ENCODE measurements at regions not wholly inside any gene's neighbourhood (a gene's known extent, or its start where the extent isn't known, plus 50 kb on each side); places are given as distances from the start of the nearest gene placed in this dataset.

DNA sequence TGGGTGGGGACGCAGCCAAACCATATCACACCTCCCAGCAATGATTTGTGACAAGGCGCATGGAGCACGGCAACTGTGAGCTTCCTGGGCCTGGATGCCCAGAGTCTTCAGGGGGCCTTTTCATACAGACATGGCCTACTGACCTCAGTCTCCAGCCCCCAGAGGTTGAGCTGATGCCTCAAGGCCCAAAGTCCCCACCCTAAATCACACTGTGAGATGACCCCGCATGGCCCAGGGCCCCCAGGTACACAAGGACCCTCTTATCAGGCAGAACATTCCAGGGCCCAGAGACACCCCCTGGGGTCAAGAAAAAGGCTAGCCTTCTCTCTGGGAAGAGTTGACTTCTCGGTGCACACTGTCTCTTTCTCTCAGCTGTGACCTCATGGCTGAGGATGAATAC lies 179.7 kb upstream of the C1orf174 start:
- WGBS = 83% methylated on average over 5 of the region's 5 CpGs
- no peak overlapping the region for H3K9ac ChIP-seq (ENCODE audit: low read depth in 1 of 2, low read length in 2 of 2)
- H3K9me3 ChIP-seq (ENCODE audit: control insufficient read depth in 4 of 4, low read length in 3 of 4) = no peaks in the 10 kb centered on the region
- TF ChIP-seq EGR1 (IDR thresholded peaks at IDR 0.05; ENCODE audit: low read depth in 2 of 2) = no peak
- no peak for TF ChIP-seq NR2F2 (IDR thresholded peaks at IDR 0.05)
- TF ChIP-seq FOXA2 (IDR thresholded peaks at IDR 0.05) = no peak
- no peak for DNase-seq (ENCODE audit: low spot score)
- no peaks in the 10 kb centered on the region for H3K36me3 ChIP-seq (ENCODE audit: control insufficient read depth in 4 of 4, insufficient read depth in 3 of 4, low read depth in 1 of 4, low read length in 3 of 4)
- no peak overlapping the region for H3K27ac ChIP-seq (ENCODE audit: low read depth in 1 of 2, low read length in 2 of 2)
- peaks cover 8 to 21% (median 15%) of the 10 kb centered on the region in 4 donors for H3K4me1 ChIP-seq (ENCODE audit: control insufficient read depth in 4 of 4, insufficient read depth in 4 of 4, low read length in 3 of 4)
- H3K4me3 ChIP-seq (ENCODE audit: low read depth in 1 of 3, low read length in 3 of 3) = no peak overlapping the region
- H3K27me3 ChIP-seq (ENCODE audit: control insufficient read depth in 4 of 4, insufficient read depth in 4 of 4, low read length in 3 of 4) = no peaks in the 10 kb centered on the region

DNA sequence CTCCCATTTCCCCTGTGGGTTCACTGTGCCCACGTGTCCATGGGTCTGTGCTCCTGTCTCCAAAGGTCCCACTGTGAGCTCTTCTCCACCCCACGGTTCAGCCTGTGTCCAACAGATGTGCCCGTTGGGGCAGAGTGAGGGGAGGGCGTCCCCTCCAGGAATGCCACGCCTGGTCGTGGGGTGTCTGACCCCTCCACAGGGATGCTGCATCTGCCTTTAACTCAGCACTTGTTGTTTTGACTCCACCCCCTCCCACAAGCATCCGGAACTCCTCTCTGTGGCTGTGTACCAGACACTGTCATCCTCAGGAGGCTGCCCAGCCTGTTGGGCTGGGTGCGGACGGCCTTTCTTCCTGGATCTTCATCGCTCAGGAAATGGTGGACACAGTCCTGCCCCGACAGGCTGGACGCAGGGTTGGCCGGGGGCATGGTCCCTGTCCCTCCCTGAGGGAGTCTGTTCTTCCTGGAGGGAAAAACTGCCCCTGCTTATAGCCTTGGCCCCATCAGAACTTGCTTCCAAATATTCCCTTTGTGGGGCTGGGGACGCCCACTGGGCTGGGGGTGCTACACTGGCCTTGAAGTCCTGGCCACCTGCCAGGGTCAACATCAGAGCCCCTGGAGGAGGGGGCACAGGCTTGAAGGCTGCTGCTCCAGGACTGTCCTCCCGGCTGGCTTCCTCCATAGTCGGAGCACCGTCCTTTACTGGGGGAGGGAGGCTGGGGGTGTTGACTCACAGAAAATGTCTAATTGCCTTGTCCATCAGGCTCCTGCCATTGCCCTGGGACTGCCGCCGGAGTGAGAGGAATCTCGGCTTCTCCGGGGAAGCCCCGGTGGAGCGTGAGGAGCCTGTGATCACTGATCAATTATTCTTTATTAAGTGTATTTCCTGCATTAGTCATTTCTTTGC lies 182.0 kb upstream of the C1orf174 start:
- Histone ChIP-seq H3K9ac (ENCODE audit: low read depth in 1 of 2, low read length in 2 of 2) (no peak overlapping the region), H3K4me1 (ENCODE audit: control insufficient read depth in 4 of 4, insufficient read depth in 4 of 4, low read length in 3 of 4) (peaks cover 8 to 22% (median 15%) of the 10 kb centered on the region in 4 donors), H3K27ac (ENCODE audit: low read depth in 1 of 2, low read length in 2 of 2) (no peak overlapping the region), H3K4me3 (ENCODE audit: low read depth in 1 of 3, low read length in 3 of 3) (no peak overlapping the region), H3K9me3 (ENCODE audit: control insufficient read depth in 4 of 4, low read length in 3 of 4) (no peaks in the 10 kb centered on the region), H3K27me3 (ENCODE audit: control insufficient read depth in 4 of 4, insufficient read depth in 4 of 4, low read length in 3 of 4) (no peaks in the 10 kb centered on the region), H3K36me3 (ENCODE audit: control insufficient read depth in 4 of 4, insufficient read depth in 3 of 4, low read depth in 1 of 4, low read length in 3 of 4) (no peaks in the 10 kb centered on the region)
- TF ChIP-seq FOXA2 (IDR thresholded peaks at IDR 0.05) = no peak
- TF ChIP-seq JUND (IDR thresholded peaks at IDR 0.05) = no peak
- TF ChIP-seq, protein P1, sequence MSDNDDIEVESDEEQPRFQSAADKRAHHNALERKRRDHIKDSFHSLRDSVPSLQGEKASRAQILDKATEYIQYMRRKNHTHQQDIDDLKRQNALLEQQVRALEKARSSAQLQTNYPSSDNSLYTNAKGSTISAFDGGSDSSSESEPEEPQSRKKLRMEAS (IDR thresholded peaks at IDR 0.05) = no peak
- no peak for TF ChIP-seq GABPA (IDR thresholded peaks at IDR 0.05 in 1 of 2, conservative IDR thresholded peaks at IDR 0.05 in 1 of 2)
- TF ChIP-seq RXRA (IDR thresholded peaks at IDR 0.05) = no peak
- TF ChIP-seq, protein P2, sequence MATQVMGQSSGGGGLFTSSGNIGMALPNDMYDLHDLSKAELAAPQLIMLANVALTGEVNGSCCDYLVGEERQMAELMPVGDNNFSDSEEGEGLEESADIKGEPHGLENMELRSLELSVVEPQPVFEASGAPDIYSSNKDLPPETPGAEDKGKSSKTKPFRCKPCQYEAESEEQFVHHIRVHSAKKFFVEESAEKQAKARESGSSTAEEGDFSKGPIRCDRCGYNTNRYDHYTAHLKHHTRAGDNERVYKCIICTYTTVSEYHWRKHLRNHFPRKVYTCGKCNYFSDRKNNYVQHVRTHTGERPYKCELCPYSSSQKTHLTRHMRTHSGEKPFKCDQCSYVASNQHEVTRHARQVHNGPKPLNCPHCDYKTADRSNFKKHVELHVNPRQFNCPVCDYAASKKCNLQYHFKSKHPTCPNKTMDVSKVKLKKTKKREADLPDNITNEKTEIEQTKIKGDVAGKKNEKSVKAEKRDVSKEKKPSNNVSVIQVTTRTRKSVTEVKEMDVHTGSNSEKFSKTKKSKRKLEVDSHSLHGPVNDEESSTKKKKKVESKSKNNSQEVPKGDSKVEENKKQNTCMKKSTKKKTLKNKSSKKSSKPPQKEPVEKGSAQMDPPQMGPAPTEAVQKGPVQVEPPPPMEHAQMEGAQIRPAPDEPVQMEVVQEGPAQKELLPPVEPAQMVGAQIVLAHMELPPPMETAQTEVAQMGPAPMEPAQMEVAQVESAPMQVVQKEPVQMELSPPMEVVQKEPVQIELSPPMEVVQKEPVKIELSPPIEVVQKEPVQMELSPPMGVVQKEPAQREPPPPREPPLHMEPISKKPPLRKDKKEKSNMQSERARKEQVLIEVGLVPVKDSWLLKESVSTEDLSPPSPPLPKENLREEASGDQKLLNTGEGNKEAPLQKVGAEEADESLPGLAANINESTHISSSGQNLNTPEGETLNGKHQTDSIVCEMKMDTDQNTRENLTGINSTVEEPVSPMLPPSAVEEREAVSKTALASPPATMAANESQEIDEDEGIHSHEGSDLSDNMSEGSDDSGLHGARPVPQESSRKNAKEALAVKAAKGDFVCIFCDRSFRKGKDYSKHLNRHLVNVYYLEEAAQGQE (IDR thresholded peaks at IDR 0.05) = no peak
- no peak for TF ChIP-seq TAF1 (conservative IDR thresholded peaks at IDR 0.05)
- TF ChIP-seq RAD21 (IDR thresholded peaks at IDR 0.05) = no peak
- no peak for TF ChIP-seq SP1 (IDR thresholded peaks at IDR 0.05)
- DNase-seq (ENCODE audit: low spot score) = no peak
- 78% methylated on average over 23 of the region's 23 CpGs for WGBS

DNA sequence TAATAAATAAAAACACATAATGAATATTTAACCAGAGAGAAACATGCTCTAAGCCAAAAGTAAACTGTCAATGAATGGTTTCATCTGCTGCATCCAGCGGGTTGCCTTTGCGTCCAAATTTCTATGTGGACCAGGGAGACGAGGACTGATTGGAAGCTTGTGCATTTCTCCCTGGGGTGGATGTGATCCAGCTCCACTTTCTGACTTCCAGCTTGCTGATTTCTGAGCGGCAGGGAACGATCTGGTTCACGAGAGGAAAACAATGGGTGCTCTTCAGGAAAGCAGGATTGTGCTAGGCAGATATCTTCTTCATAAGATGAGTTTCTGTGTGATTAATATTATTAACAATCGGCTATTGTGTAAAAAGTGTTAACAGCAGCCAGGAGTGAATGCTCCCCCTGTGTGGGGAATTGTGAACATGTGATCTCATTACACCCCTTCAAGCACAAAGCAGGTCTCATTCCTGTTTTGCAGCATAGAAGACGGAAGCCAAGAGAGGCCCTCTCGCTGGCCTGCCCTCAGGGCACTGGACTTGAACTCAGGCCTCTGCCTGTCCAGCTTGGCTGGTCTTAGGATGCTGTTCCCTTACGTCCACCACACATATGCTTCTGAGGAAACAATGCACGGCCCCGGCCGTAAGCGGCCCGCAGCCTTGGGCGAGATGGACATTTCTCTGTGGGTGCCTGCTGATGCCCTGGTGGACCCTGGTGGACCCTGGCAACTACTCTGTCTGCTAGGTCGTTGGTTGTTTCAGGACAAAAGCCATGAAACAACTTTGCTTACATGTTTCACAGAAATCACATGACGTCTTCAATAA lies 183.4 kb upstream of the C1orf174 start:
- DNase-seq (ENCODE audit: low spot score) = no peak
- no peak overlapping the region for H3K4me3 ChIP-seq (ENCODE audit: low read depth in 1 of 3, low read length in 3 of 3)
- H3K9ac ChIP-seq (ENCODE audit: low read depth in 1 of 2, low read length in 2 of 2) = peak overlapping the region in 1 of 2 donors; percentile 39
- no peaks in the 10 kb centered on the region for H3K27me3 ChIP-seq (ENCODE audit: control insufficient read depth in 4 of 4, insufficient read depth in 4 of 4, low read length in 3 of 4)
- H3K36me3 ChIP-seq (ENCODE audit: control insufficient read depth in 4 of 4, insufficient read depth in 3 of 4, low read depth in 1 of 4, low read length in 3 of 4) = no peaks in the 10 kb centered on the region
- TF ChIP-seq FOXA2 (IDR thresholded peaks at IDR 0.05) (no peak), HNF4A (conservative IDR thresholded peaks at IDR 0.05) (no peak), TAF1 (conservative IDR thresholded peaks at IDR 0.05) (no peak), JUND (IDR thresholded peaks at IDR 0.05) (no peak)
- H3K4me1 ChIP-seq (ENCODE audit: control insufficient read depth in 4 of 4, insufficient read depth in 4 of 4, low read length in 3 of 4) = peaks cover 8 to 22% (median 15%) of the 10 kb centered on the region in 4 donors
- H3K27ac ChIP-seq (ENCODE audit: low read depth in 1 of 2, low read length in 2 of 2) = peak overlapping the region; percentile 80 to 95
- 36% methylated on average over 18 of the region's 18 CpGs for WGBS
- no peaks in the 10 kb centered on the region for H3K9me3 ChIP-seq (ENCODE audit: control insufficient read depth in 4 of 4, low read length in 3 of 4)
